Neural cell (in vitro differentiated cells): ENCODE measurements at regions not wholly inside any gene's neighbourhood (a gene's known extent, or its start where the extent isn't known, plus 50 kb on each side); places are given as distances from the start of the nearest gene placed in this dataset.

Experiments used
- EZH2 ChIP-seq: fragments of 200-600, 300-800 bp; shearing (Covaris generic), sonication (generic); IDR thresholded peaks from 2 replicates; pipeline ENCODE4 v1.6.1; 2014; ENCODE audit warnings: antibody characterized with exemption, low read length, borderline replicate concordance, mild to moderate bottlenecking; ENCODE audit not compliant: insufficient read depth, poor library complexity, severe bottlenecking
- MXI1 ChIP-seq: fragments of 450-650 bp; conservative IDR thresholded peaks from 2 replicates; pipeline ENCODE4 v1.6.1; 2014; ENCODE audit warnings: antibody characterized with exemption, mild to moderate bottlenecking; ENCODE audit not compliant: poor library complexity, severe bottlenecking
- POLR2AphosphoS5 ChIP-seq: IDR thresholded peaks from 2 replicates; pipeline ENCODE4 v1.6.1; 2012
- RAD21 ChIP-seq: fragments of 450-650 bp; conservative IDR thresholded peaks from 2 replicates; pipeline ENCODE4 v1.6.1; 2014; ENCODE audit warnings: antibody characterized with exemption, mild to moderate bottlenecking, moderate library complexity
- TAF1 ChIP-seq: IDR thresholded peaks from 2 replicates; pipeline ENCODE4 v1.6.1; 2012; ENCODE audit warnings: low read depth
- TF ChIP-seq, protein P1 (sequence below): fragments of 450-650 bp; IDR thresholded peaks from 2 replicates; pipeline ENCODE4 v1.5.1; 2014; ENCODE audit warnings: antibody characterized with exemption, mild to moderate bottlenecking, moderate library complexity; ENCODE audit not compliant: poor library complexity, severe bottlenecking
- TF ChIP-seq, protein P2 (sequence below): IDR thresholded peaks from 2 replicates; pipeline ENCODE4 v1.6.1; 2012; ENCODE audit warnings: borderline replicate concordance

- TF ChIP-seq, protein P1, sequence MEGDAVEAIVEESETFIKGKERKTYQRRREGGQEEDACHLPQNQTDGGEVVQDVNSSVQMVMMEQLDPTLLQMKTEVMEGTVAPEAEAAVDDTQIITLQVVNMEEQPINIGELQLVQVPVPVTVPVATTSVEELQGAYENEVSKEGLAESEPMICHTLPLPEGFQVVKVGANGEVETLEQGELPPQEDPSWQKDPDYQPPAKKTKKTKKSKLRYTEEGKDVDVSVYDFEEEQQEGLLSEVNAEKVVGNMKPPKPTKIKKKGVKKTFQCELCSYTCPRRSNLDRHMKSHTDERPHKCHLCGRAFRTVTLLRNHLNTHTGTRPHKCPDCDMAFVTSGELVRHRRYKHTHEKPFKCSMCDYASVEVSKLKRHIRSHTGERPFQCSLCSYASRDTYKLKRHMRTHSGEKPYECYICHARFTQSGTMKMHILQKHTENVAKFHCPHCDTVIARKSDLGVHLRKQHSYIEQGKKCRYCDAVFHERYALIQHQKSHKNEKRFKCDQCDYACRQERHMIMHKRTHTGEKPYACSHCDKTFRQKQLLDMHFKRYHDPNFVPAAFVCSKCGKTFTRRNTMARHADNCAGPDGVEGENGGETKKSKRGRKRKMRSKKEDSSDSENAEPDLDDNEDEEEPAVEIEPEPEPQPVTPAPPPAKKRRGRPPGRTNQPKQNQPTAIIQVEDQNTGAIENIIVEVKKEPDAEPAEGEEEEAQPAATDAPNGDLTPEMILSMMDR, result no peak
- TF ChIP-seq POLR2AphosphoS5 (no peak), EZH2 (no peak), MXI1 (no peak), RAD21 (no peak), TAF1 (no peak)
- TF ChIP-seq, protein P2, sequence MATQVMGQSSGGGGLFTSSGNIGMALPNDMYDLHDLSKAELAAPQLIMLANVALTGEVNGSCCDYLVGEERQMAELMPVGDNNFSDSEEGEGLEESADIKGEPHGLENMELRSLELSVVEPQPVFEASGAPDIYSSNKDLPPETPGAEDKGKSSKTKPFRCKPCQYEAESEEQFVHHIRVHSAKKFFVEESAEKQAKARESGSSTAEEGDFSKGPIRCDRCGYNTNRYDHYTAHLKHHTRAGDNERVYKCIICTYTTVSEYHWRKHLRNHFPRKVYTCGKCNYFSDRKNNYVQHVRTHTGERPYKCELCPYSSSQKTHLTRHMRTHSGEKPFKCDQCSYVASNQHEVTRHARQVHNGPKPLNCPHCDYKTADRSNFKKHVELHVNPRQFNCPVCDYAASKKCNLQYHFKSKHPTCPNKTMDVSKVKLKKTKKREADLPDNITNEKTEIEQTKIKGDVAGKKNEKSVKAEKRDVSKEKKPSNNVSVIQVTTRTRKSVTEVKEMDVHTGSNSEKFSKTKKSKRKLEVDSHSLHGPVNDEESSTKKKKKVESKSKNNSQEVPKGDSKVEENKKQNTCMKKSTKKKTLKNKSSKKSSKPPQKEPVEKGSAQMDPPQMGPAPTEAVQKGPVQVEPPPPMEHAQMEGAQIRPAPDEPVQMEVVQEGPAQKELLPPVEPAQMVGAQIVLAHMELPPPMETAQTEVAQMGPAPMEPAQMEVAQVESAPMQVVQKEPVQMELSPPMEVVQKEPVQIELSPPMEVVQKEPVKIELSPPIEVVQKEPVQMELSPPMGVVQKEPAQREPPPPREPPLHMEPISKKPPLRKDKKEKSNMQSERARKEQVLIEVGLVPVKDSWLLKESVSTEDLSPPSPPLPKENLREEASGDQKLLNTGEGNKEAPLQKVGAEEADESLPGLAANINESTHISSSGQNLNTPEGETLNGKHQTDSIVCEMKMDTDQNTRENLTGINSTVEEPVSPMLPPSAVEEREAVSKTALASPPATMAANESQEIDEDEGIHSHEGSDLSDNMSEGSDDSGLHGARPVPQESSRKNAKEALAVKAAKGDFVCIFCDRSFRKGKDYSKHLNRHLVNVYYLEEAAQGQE, result no peak
Measured at GRCh38 chr2:191512874-191513273, 165.1 kb upstream of the NABP1 start.
